ENCODE measurements at regions not wholly inside any gene's neighbourhood (a gene's known extent, or its start where the extent isn't known, plus 50 kb on each side); places are given as distances from the start of the nearest gene placed in this dataset.

DNA sequence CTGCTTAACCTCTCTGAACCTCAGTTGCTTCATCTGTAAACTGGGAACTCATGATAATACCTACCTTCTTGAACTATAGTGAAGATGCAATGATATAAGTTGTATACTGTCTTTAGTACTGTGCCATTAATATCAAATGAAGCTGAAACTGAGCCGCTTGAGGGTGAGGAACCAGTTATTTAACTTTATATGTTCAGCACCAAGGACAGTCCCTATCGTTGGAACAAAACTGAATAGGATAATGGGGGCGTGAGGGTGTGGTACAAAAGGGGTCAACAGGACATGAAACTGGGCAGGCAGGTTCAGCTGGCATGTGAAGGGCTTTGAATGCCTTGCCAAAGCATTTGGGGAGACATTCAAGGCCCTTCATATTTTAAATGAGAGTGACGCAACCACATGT, 112.6 kb downstream of the C11orf91 start:
- no peaks in the 10 kb centered on the region for H3K36me3 Mint-ChIP-seq (ENCODE audit: unreplicated experiment)
- no peak overlapping the region for H3K27ac Mint-ChIP-seq (ENCODE audit: unreplicated experiment)
- no peak for TF ChIP-seq CTCF (IDR thresholded peaks at IDR 0.05; ENCODE audit: partially characterized antibody, unreplicated experiment)
- H3K27me3 Mint-ChIP-seq (ENCODE audit: unreplicated experiment): no peaks in the 10 kb centered on the region
- no peaks in the 10 kb centered on the region for H3K4me1 Mint-ChIP-seq (ENCODE audit: low read depth, unreplicated experiment)
- no peak for DNase-seq
- H3K9me3 Mint-ChIP-seq (ENCODE audit: unreplicated experiment): no peaks in the 10 kb centered on the region
- H3K4me3 Mint-ChIP-seq (ENCODE audit: unreplicated experiment): no peak overlapping the region

DNA sequence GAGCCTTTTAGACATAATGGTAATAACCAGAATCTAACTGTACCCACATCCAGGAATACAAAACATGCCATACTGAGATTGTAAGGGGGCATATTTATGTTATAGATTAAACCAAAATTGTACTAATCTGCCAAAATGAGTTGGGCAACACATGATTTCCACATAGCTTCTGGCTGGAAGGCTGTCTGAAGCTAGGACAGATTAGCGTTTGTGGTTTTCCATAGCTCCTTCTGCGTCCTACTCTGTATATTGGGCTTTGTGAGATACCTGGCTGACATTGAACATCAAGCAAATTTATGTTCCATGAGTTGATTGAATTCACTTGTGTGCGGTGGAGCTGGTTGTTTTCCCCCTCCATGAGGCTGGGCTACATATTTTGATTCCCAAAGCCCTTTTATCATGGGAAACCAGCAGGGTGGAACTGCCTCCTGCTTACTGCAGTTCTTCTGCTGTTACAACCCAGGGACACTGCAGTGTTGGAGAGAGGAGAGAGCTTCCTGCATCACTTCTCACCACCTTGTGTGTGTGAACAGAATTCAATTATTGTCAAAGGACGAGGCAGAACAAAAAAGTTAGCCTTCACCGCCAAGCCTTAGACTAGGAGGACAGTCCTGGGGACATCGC, 114.9 kb downstream of the C11orf91 start:
- H3K27me3 Mint-ChIP-seq (ENCODE audit: unreplicated experiment): peaks cover 2% of the 10 kb centered on the region
- no peak overlapping the region for H3K27ac Mint-ChIP-seq (ENCODE audit: unreplicated experiment)
- H3K36me3 Mint-ChIP-seq (ENCODE audit: unreplicated experiment): no peaks in the 10 kb centered on the region
- no peaks in the 10 kb centered on the region for H3K9me3 Mint-ChIP-seq (ENCODE audit: unreplicated experiment)
- no peak for TF ChIP-seq CTCF (IDR thresholded peaks at IDR 0.05; ENCODE audit: partially characterized antibody, unreplicated experiment)
- DNase-seq: no peak
- H3K4me3 Mint-ChIP-seq (ENCODE audit: unreplicated experiment): no peak overlapping the region
- H3K4me1 Mint-ChIP-seq (ENCODE audit: low read depth, unreplicated experiment): no peaks in the 10 kb centered on the region

DNA sequence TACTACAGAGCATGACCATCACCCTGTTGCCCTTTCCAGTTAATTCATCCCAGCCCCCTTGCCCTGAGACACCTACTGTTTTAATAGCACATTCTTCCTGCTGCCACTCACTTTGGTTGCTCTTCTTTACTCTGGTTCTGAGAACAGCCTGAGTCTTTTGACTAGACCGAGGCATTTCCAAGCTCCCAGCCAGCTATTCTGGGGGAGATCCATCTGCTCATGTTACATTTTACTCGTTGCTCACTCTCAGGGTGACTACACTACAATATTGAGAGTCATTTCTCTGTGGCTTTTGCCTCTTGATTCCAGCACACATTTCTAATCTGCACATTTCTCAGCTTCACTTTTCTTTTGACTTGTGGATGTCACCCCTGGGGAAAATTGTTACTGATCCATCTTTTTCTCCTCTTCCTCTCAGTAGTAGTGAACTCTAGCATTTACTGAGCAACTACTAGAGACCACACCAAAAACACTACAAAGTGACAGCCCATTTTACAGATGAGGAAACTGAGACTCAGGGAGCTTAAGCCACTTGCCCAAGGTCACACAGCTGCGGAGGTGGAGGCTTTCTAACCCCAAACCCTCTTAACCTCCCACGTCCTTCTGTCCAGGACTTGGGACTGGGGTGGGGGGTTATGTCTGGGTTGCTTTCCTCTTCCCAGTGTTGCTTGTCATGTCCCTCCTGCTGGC, 117.8 kb downstream of the C11orf91 start:
- Mint-ChIP-seq H3K4me3 (ENCODE audit: unreplicated experiment) (no peak overlapping the region), H3K9me3 (ENCODE audit: unreplicated experiment) (no peaks in the 10 kb centered on the region), H3K27me3 (ENCODE audit: unreplicated experiment) (peaks cover 2% of the 10 kb centered on the region), H3K27ac (ENCODE audit: unreplicated experiment) (no peak overlapping the region), H3K36me3 (ENCODE audit: unreplicated experiment) (no peaks in the 10 kb centered on the region), H3K4me1 (ENCODE audit: low read depth, unreplicated experiment) (no peaks in the 10 kb centered on the region)
- no peak for TF ChIP-seq CTCF (IDR thresholded peaks at IDR 0.05; ENCODE audit: partially characterized antibody, unreplicated experiment)
- no peak for DNase-seq

- Mint-ChIP-seq H3K9me3 (ENCODE audit: unreplicated experiment) (no peaks in the 10 kb centered on the region), H3K4me3 (ENCODE audit: unreplicated experiment) (no peak overlapping the region), H3K27ac (ENCODE audit: unreplicated experiment) (no peak overlapping the region), H3K4me1 (ENCODE audit: low read depth, unreplicated experiment) (no peaks in the 10 kb centered on the region), H3K36me3 (ENCODE audit: unreplicated experiment) (no peaks in the 10 kb centered on the region), H3K27me3 (ENCODE audit: unreplicated experiment) (peaks cover 2% of the 10 kb centered on the region)
- no peak for TF ChIP-seq CTCF (IDR thresholded peaks at IDR 0.05; ENCODE audit: partially characterized antibody, unreplicated experiment)
- no peak for DNase-seq
Measured at GRCh38 chr11:33579101-33579500, 121.5 kb downstream of the C11orf91 start.

- Mint-ChIP-seq H3K9me3 (ENCODE audit: unreplicated experiment) (no peaks in the 10 kb centered on the region), H3K4me3 (ENCODE audit: unreplicated experiment) (no peak overlapping the region), H3K36me3 (ENCODE audit: unreplicated experiment) (peaks cover 9% of the 10 kb centered on the region), H3K4me1 (ENCODE audit: low read depth, unreplicated experiment) (no peaks in the 10 kb centered on the region), H3K27me3 (ENCODE audit: unreplicated experiment) (no peaks in the 10 kb centered on the region), H3K27ac (ENCODE audit: unreplicated experiment) (no peak overlapping the region)
- no peak for TF ChIP-seq CTCF (IDR thresholded peaks at IDR 0.05; ENCODE audit: partially characterized antibody, unreplicated experiment)
- no peak for DNase-seq
Measured at GRCh38 chr11:33577204-33577603, 123.4 kb downstream of the C11orf91 start.
